ENCODE measurements at regions not wholly inside any gene's neighbourhood (a gene's known extent, or its start where the extent isn't known, plus 50 kb on each side); places are given as distances from the start of the nearest gene placed in this dataset.

DNA sequence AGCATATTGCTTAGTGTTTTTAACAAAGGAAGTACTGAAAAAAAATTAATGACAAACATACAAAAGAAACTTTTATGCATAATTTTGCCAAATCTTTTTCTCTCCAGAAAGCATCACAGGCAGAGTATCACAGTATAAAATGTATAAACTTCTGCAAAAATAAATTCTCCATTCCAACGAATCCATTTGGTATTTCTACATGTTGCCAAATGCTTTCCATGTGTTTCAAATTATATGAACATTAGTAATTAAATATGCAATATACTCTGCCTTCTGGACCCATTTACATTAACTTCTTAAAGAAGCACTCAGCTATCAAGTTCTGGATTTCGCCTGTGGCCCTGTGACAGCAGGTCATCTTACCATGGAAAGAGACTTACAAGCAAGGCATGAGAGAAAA lies 189.1 kb upstream of the ALCAM start:
- Histone ChIP-seq H3K27ac (ENCODE audit: low read depth in 1 of 2, low read length in 2 of 2) (no peak overlapping the region), H3K4me1 (ENCODE audit: insufficient read depth, low read length) (no peaks in the 10 kb centered on the region), H3K9me3 (ENCODE audit: control insufficient read depth in 1 of 2, insufficient read depth in 1 of 2, low read length in 2 of 2) (no peaks in the 10 kb centered on the region), H3K27me3 (ENCODE audit: control insufficient read depth in 1 of 2, insufficient read depth in 2 of 2, low read length in 2 of 2) (peaks cover 0 to 4% of the 10 kb centered on the region in 2 experiments), H3K4me3 (ENCODE audit: low read length) (no peak overlapping the region), H3K36me3 (ENCODE audit: insufficient read depth, low read length) (no peaks in the 10 kb centered on the region)
- H3K9me3 Mint-ChIP-seq, result no peaks in the 10 kb centered on the region
- no peaks in the 10 kb centered on the region for H3K27me3 Mint-ChIP-seq
- no peaks in the 10 kb centered on the region for H3K36me3 Mint-ChIP-seq (ENCODE audit: low read depth)
- no peak overlapping the region for H3K27ac Mint-ChIP-seq
- no peaks in the 10 kb centered on the region for H3K4me1 Mint-ChIP-seq (ENCODE audit: low read depth)
- TF ChIP-seq, protein P1, sequence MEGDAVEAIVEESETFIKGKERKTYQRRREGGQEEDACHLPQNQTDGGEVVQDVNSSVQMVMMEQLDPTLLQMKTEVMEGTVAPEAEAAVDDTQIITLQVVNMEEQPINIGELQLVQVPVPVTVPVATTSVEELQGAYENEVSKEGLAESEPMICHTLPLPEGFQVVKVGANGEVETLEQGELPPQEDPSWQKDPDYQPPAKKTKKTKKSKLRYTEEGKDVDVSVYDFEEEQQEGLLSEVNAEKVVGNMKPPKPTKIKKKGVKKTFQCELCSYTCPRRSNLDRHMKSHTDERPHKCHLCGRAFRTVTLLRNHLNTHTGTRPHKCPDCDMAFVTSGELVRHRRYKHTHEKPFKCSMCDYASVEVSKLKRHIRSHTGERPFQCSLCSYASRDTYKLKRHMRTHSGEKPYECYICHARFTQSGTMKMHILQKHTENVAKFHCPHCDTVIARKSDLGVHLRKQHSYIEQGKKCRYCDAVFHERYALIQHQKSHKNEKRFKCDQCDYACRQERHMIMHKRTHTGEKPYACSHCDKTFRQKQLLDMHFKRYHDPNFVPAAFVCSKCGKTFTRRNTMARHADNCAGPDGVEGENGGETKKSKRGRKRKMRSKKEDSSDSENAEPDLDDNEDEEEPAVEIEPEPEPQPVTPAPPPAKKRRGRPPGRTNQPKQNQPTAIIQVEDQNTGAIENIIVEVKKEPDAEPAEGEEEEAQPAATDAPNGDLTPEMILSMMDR (IDR thresholded peaks at IDR 0.05), result no peak
- no peak overlapping the region for H3K4me3 Mint-ChIP-seq
- CTCF ChIA-PET, result no interaction called here
- ATAC-seq (ENCODE audit: poor library complexity) (no peak), DNase-seq (no peak)
- POLR2A ChIA-PET, result no interaction called here
- intact Hi-C loops (cut with DNase I, micrococcal nuclease), result no loop called here

DNA sequence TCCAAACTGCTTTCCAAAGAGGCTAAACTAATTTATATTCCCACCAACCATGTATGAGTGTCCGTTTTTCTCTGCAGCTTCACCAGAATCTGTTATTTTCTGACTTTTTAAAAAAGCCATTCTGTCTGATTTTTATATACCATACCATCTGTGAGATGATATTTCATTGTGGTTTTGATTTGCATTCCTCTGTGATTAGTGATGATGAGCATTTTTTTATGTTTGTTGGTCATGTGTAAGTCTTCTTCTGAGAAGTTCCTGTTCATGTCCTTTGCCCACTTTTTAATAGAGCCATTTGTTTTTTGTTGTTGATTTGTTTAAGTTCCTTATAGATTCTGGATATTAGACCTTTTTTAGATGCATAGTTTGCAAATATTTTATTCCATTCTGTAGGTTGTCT lies 179.4 kb upstream of the ALCAM start:
- no peaks in the 10 kb centered on the region for H3K27me3 ChIP-seq (ENCODE audit: control insufficient read depth in 1 of 2, insufficient read depth in 2 of 2, low read length in 2 of 2)
- intact Hi-C loops (cut with DNase I, micrococcal nuclease), result no loop called here
- H3K27ac ChIP-seq (ENCODE audit: low read depth in 1 of 2, low read length in 2 of 2), result no peak overlapping the region
- no peaks in the 10 kb centered on the region for H3K36me3 ChIP-seq (ENCODE audit: insufficient read depth, low read length)
- H3K9me3 ChIP-seq (ENCODE audit: control insufficient read depth in 1 of 2, insufficient read depth in 1 of 2, low read length in 2 of 2), result no peaks in the 10 kb centered on the region
- H3K4me1 ChIP-seq (ENCODE audit: insufficient read depth, low read length), result no peaks in the 10 kb centered on the region
- no peak overlapping the region for H3K4me3 Mint-ChIP-seq
- H3K27me3 Mint-ChIP-seq, result peaks cover 4% of the 10 kb centered on the region
- no peak overlapping the region for H3K4me3 ChIP-seq (ENCODE audit: low read length)
- no peak for ATAC-seq (ENCODE audit: poor library complexity)
- H3K4me1 Mint-ChIP-seq (ENCODE audit: low read depth), result no peaks in the 10 kb centered on the region
- no peaks in the 10 kb centered on the region for H3K36me3 Mint-ChIP-seq (ENCODE audit: low read depth)
- CTCF ChIA-PET, result no interaction called here
- POLR2A ChIA-PET, result no interaction called here
- H3K27ac Mint-ChIP-seq, result no peak overlapping the region
- TF ChIP-seq, protein P1 (IDR thresholded peaks at IDR 0.05), result no peak
- DNase-seq, result no peak
- no peaks in the 10 kb centered on the region for H3K9me3 Mint-ChIP-seq

- Histone ChIP-seq H3K36me3 (ENCODE audit: insufficient read depth, low read length) (no peaks in the 10 kb centered on the region), H3K4me3 (ENCODE audit: low read length) (no peak overlapping the region), H3K27ac (ENCODE audit: low read depth in 1 of 2, low read length in 2 of 2) (no peak overlapping the region), H3K9me3 (ENCODE audit: control insufficient read depth in 1 of 2, insufficient read depth in 1 of 2, low read length in 2 of 2) (no peaks in the 10 kb centered on the region), H3K27me3 (ENCODE audit: control insufficient read depth in 1 of 2, insufficient read depth in 2 of 2, low read length in 2 of 2) (no peaks in the 10 kb centered on the region), H3K4me1 (ENCODE audit: insufficient read depth, low read length) (no peaks in the 10 kb centered on the region)
- no peaks in the 10 kb centered on the region for H3K9me3 Mint-ChIP-seq
- TF ChIP-seq, protein P1 (IDR thresholded peaks at IDR 0.05), result no peak
- ATAC-seq (ENCODE audit: poor library complexity), result no peak
- no peak overlapping the region for H3K4me3 Mint-ChIP-seq
- ChIA-PET POLR2A (no interaction called here), CTCF (no interaction called here)
- no peaks in the 10 kb centered on the region for H3K36me3 Mint-ChIP-seq (ENCODE audit: low read depth)
- H3K27me3 Mint-ChIP-seq, result no peaks in the 10 kb centered on the region
- intact Hi-C loops (cut with DNase I, micrococcal nuclease), result no loop called here
- no peaks in the 10 kb centered on the region for H3K4me1 Mint-ChIP-seq (ENCODE audit: low read depth)
- H3K27ac Mint-ChIP-seq, result no peak overlapping the region
- DNase-seq, result no peak
Measured at GRCh38 chr3:105195260-105195659, 171.4 kb upstream of the ALCAM start.
